ENCODE measurements at regions not wholly inside any gene's neighbourhood (a gene's known extent, or its start where the extent isn't known, plus 50 kb on each side); places are given as distances from the start of the nearest gene placed in this dataset.

GRCh38 chr4:1539859-1540600, 133.8 kb upstream of the NKX1-1 start:
- H3K4me1 ChIP-seq: no peaks in the 10 kb centered on the region
- Mint-ChIP-seq H3K9me3 (ENCODE audit: unreplicated experiment) (no peaks in the 10 kb centered on the region), H3K4me3 (ENCODE audit: unreplicated experiment) (no peak overlapping the region), H3K27me3 (ENCODE audit: insufficient read depth, unreplicated experiment) (no peaks in the 10 kb centered on the region), H3K36me3 (ENCODE audit: insufficient read depth, unreplicated experiment) (no peaks in the 10 kb centered on the region), H3K27ac (ENCODE audit: unreplicated experiment) (no peak overlapping the region), H3K4me1 (ENCODE audit: low read depth, unreplicated experiment) (no peaks in the 10 kb centered on the region)
- no peak overlapping the region for H3K4me3 ChIP-seq (ENCODE audit: low read depth, low read length)
- no peaks in the 10 kb centered on the region for H3K9me3 ChIP-seq
- ChIA-PET POLR2A (no interaction called here), CTCF (no interaction called here)
- no peaks in the 10 kb centered on the region for H3K36me3 ChIP-seq (ENCODE audit: control insufficient read depth, insufficient read depth, low read length)
- TF ChIP-seq CTCF (IDR thresholded peaks at IDR 0.05; ENCODE audit: insufficient read depth in 1 of 2, low read depth in 1 of 2, low read length in 1 of 2, severe bottlenecking in 1 of 2, unreplicated experiment in 1 of 2): no peak
- no peak for DNase-seq
- BruUV-seq (replicated peaks): no TSS peak
- H3K27me3 ChIP-seq (replicated peaks; ENCODE audit: control insufficient read depth, insufficient read depth, low read length): no peaks in the 10 kb centered on the region
- intact Hi-C loops (cut with micrococcal nuclease; ENCODE audit: unreplicated experiment): no loop called here

GRCh38 chr4:1538941-1539772, 132.9 kb upstream of the NKX1-1 start:
- BruUV-seq (replicated peaks): no TSS peak
- ChIA-PET POLR2A (no interaction called here), CTCF (no interaction called here)
- Mint-ChIP-seq H3K36me3 (ENCODE audit: insufficient read depth, unreplicated experiment) (no peaks in the 10 kb centered on the region), H3K4me1 (ENCODE audit: low read depth, unreplicated experiment) (no peaks in the 10 kb centered on the region), H3K4me3 (ENCODE audit: unreplicated experiment) (no peak overlapping the region), H3K27ac (ENCODE audit: unreplicated experiment) (no peak overlapping the region), H3K9me3 (ENCODE audit: unreplicated experiment) (no peaks in the 10 kb centered on the region), H3K27me3 (ENCODE audit: insufficient read depth, unreplicated experiment) (no peaks in the 10 kb centered on the region)
- Histone ChIP-seq H3K36me3 (ENCODE audit: control insufficient read depth, insufficient read depth, low read length) (no peaks in the 10 kb centered on the region), H3K27me3 (replicated peaks; ENCODE audit: control insufficient read depth, insufficient read depth, low read length) (no peaks in the 10 kb centered on the region), H3K9me3 (no peaks in the 10 kb centered on the region), H3K4me3 (ENCODE audit: low read depth, low read length) (no peak overlapping the region), H3K4me1 (no peaks in the 10 kb centered on the region)
- intact Hi-C loops (cut with micrococcal nuclease; ENCODE audit: unreplicated experiment): no loop called here
- TF ChIP-seq CTCF (IDR thresholded peaks at IDR 0.05; ENCODE audit: insufficient read depth in 1 of 2, low read depth in 1 of 2, low read length in 1 of 2, severe bottlenecking in 1 of 2, unreplicated experiment in 1 of 2): no peak
- no peak for DNase-seq

- H3K4me3 ChIP-seq (ENCODE audit: low read depth, low read length): no peak overlapping the region
- no peaks in the 10 kb centered on the region for H3K4me1 ChIP-seq
- no peaks in the 10 kb centered on the region for H3K9me3 ChIP-seq
- H3K36me3 ChIP-seq (ENCODE audit: control insufficient read depth, insufficient read depth, low read length): no peaks in the 10 kb centered on the region
- POLR2A ChIA-PET: no interaction called here
- BruUV-seq (replicated peaks): no TSS peak
- intact Hi-C loops (cut with micrococcal nuclease; ENCODE audit: unreplicated experiment): no loop called here
- Mint-ChIP-seq H3K4me3 (ENCODE audit: unreplicated experiment) (no peak overlapping the region), H3K9me3 (ENCODE audit: unreplicated experiment) (no peaks in the 10 kb centered on the region), H3K27ac (ENCODE audit: unreplicated experiment) (no peak overlapping the region), H3K36me3 (ENCODE audit: insufficient read depth, unreplicated experiment) (no peaks in the 10 kb centered on the region), H3K4me1 (ENCODE audit: low read depth, unreplicated experiment) (no peaks in the 10 kb centered on the region), H3K27me3 (ENCODE audit: insufficient read depth, unreplicated experiment) (no peaks in the 10 kb centered on the region)
- H3K27me3 ChIP-seq (replicated peaks; ENCODE audit: control insufficient read depth, insufficient read depth, low read length): no peaks in the 10 kb centered on the region
- TF ChIP-seq CTCF (IDR thresholded peaks at IDR 0.05; ENCODE audit: insufficient read depth in 1 of 2, low read depth in 1 of 2, low read length in 1 of 2, severe bottlenecking in 1 of 2, unreplicated experiment in 1 of 2): no peak
- DNase-seq: no peak
- CTCF ChIA-PET: no interaction called here
Observed at GRCh38 chr4:1538096-1538410, 131.8 kb upstream of the NKX1-1 start.

All from Caco-2 (cell line).